B cell (primary cell): ENCODE measurements at regions not wholly inside any gene's neighbourhood (a gene's known extent, or its start where the extent isn't known, plus 50 kb on each side); places are given as distances from the start of the nearest gene placed in this dataset.

Experiments
- CTCF ChIP-seq: fragments of 200-600 bp; IDR thresholded peaks from one replicate; pipeline ENCODE4 v1.8.0; 2022; ENCODE audit warnings: antibody characterized with exemption, mild to moderate bottlenecking
- EZH2 ChIP-seq: IDR thresholded peaks from 2 replicates; pipeline ENCODE4 v1.6.1; 2012; ENCODE audit warnings: borderline replicate concordance, low read depth, mild to moderate bottlenecking, moderate library complexity, low read length; ENCODE audit not compliant: insufficient read depth, poor library complexity, severe bottlenecking

- TF ChIP-seq CTCF: no peak
- no peak for TF ChIP-seq EZH2
These were observed 324.5 kb downstream of the KCNN2 start for GRCh38 chr5:114686356-114686755.
